Mesodermal cell (in vitro differentiated cells): ENCODE measurements at regions not wholly inside any gene's neighbourhood (a gene's known extent, or its start where the extent isn't known, plus 50 kb on each side); places are given as distances from the start of the nearest gene placed in this dataset.

ENCODE experiments used
- H3K27ac ChIP-seq: 2 replicates; pipeline ENCODE4 v1.7.0; 2013; ENCODE audit warnings: mild to moderate bottlenecking, low read depth, low read length, moderate library complexity; ENCODE audit not compliant: severe bottlenecking
- H3K36me3 ChIP-seq: 2 replicates; pipeline ENCODE4 v1.7.1; 2013; ENCODE audit warnings: mild to moderate bottlenecking, low read length, moderate library complexity; ENCODE audit not compliant: control insufficient read depth, insufficient read depth
- H3K4me1 ChIP-seq: one replicate; pipeline ENCODE4 v1.7.1; 2013; ENCODE audit warnings: mild to moderate bottlenecking, low read length; ENCODE audit not compliant: insufficient read depth, control insufficient read depth, poor library complexity, severe bottlenecking
- H3K4me3 ChIP-seq: 2 replicates; pipeline ENCODE4 v1.7.0; 2013; ENCODE audit warnings: low read length, control low read depth, mild to moderate bottlenecking; ENCODE audit not compliant: insufficient read depth, poor library complexity, severe bottlenecking; ENCODE audit errors: extremely low read depth
- H3K9me3 ChIP-seq: 2 replicates; pipeline ENCODE4 v1.7.1; 2013; ENCODE audit warnings: mild to moderate bottlenecking, low read length, moderate library complexity; ENCODE audit not compliant: control insufficient read depth
- WGBS, 2 experiments: methylation state at CpG; one replicate each; pipeline ENCODE4 v1.1.5; 2013; ENCODE audit warnings: missing lambda C conversion rate in 2 of 2; ENCODE audit not compliant: insufficient coverage in 2 of 2; 5-methylcytosine and 5-hydroxymethylcytosine counted together

- Histone ChIP-seq H3K4me3 (no peak overlapping the region), H3K4me1 (peaks cover under 1% of the 10 kb centered on the region), H3K36me3 (no peaks in the 10 kb centered on the region), H3K9me3 (no peaks in the 10 kb centered on the region), H3K27ac (no peak overlapping the region)
- WGBS, 2 experiments = 87 to 100% methylated on average over 1 to 3 of the region's 3 CpGs
These were observed 50.7 kb upstream of the C3orf49 start for GRCh38 chr3:63768386-63768785.

- WGBS, 2 experiments = 69 to 81% methylated on average over 2 of the region's 2 CpGs
- Histone ChIP-seq H3K27ac (no peak overlapping the region), H3K9me3 (no peaks in the 10 kb centered on the region), H3K4me3 (no peak overlapping the region), H3K4me1 (no peaks in the 10 kb centered on the region), H3K36me3 (no peaks in the 10 kb centered on the region)
These were observed 50.2 kb upstream of the C3orf49 start for GRCh38 chr3:63768888-63769287.
